ENCODE measurements at regions not wholly inside any gene's neighbourhood (a gene's known extent, or its start where the extent isn't known, plus 50 kb on each side); places are given as distances from the start of the nearest gene placed in this dataset.
A peak's percentile ranks its signal among the peaks of the same experiment; 100 is the strongest.

DNA sequence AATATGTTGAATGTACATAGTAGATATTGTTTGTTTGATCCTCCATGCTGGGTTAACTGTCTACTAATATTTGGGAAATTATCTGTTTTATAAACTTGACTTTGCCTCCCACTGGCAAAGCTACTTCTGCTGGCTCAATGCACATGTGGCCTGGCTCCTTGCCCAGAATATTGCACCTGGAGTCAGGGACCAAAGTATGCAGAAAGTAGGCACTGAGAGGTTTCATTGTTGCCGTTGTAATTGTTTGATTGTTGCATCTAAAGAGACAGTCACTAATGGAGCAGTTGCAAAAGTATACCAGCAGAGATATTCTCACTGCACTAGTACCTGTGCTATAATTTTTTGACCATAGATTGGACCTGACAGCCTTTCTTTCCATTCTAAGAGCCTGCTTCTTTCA is 137.8 kb upstream of the CNTNAP2 start:
- H3K4me3 ChIP-seq (ENCODE audit: low read depth, low read length): no peak overlapping the region
- TF ChIP-seq, protein P1, sequence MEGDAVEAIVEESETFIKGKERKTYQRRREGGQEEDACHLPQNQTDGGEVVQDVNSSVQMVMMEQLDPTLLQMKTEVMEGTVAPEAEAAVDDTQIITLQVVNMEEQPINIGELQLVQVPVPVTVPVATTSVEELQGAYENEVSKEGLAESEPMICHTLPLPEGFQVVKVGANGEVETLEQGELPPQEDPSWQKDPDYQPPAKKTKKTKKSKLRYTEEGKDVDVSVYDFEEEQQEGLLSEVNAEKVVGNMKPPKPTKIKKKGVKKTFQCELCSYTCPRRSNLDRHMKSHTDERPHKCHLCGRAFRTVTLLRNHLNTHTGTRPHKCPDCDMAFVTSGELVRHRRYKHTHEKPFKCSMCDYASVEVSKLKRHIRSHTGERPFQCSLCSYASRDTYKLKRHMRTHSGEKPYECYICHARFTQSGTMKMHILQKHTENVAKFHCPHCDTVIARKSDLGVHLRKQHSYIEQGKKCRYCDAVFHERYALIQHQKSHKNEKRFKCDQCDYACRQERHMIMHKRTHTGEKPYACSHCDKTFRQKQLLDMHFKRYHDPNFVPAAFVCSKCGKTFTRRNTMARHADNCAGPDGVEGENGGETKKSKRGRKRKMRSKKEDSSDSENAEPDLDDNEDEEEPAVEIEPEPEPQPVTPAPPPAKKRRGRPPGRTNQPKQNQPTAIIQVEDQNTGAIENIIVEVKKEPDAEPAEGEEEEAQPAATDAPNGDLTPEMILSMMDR (conservative IDR thresholded peaks at IDR 0.05; ENCODE audit: low read depth, low read length): no peak
- no peak for DNase-seq (ENCODE audit: low read depth)

DNA sequence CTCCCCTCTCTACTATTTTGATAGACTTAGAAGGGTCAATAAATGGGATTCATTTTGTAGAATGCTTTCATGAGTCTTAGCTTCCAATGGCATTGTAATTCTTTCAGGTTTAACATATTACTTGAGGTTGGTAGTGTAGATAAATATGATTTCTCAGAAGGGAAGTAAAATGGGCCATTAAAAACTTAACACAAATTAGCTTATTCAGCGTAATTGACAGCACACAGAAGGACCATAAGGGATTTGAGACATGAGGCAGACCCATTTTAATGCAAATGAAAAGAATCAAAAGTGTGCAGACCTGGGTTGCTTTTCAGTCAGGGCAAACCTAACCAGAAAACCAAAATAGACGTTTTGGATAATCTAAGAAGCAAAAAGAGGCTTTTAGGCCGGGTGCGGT is 156.6 kb upstream of the CNTNAP2 start:
- DNase-seq (ENCODE audit: low read depth): no peak
- no peak overlapping the region for H3K4me3 ChIP-seq (ENCODE audit: low read depth, low read length)
- TF ChIP-seq, protein P1 (conservative IDR thresholded peaks at IDR 0.05; ENCODE audit: low read depth, low read length): no peak

DNA sequence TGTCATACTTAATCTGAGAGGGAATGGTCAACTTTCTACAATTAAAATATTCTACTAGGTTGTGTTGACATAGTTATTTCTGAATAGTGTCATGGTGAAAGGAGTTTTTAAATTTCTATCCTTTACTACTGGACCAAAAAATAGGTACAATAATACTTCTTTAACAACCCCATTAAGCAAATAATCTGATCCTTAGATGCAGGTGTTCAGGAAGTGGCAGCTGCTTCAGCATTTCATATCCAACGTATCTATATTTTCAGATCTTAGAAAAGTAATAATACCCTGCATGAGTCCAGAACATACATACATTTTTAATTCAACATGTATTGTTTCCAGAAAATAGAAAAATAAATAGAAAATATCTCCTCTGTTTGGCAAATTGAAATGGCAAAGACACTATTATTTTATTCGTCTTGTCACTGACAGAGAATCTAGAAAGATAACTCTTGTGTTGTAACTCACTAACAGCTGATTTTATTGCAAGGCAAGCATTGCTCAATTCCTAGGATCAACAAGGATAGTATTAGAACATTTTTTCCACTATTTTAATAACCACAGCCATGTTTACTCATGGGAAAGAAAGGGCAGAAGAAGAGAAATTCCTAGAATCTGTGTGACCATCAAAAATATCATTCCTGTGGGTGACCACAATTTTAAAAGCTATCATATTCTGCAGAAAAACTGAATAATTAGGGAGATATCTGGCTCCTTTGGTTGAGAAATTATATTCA is 159.3 kb upstream of the CNTNAP2 start:
- TF ChIP-seq, protein P1 (conservative IDR thresholded peaks at IDR 0.05; ENCODE audit: low read depth, low read length): no peak
- no peak for DNase-seq (ENCODE audit: low read depth)
- no peak overlapping the region for H3K4me3 ChIP-seq (ENCODE audit: low read depth, low read length)

DNA sequence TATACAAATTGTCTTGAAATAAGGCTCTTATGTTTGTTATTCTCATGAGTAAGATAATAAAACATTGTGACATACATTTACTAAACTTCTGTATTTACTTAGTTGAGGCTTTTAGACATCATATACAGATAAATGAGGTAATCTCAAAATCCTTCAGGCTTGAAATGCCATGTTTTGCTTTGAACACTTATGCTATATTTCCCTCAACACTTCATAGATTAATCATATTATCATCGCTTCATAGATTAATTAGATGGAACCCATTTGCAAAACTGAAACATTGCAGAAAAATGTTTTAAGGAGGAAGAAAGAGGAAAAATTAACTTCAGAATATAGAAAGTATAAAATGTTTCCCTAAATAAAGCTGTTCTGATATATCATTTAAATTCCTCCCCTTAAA is 165.0 kb upstream of the CNTNAP2 start:
- TF ChIP-seq, protein P1 (conservative IDR thresholded peaks at IDR 0.05; ENCODE audit: low read depth, low read length): no peak
- H3K4me3 ChIP-seq (ENCODE audit: low read depth, low read length): no peak overlapping the region
- no peak for DNase-seq (ENCODE audit: low read depth)

DNA sequence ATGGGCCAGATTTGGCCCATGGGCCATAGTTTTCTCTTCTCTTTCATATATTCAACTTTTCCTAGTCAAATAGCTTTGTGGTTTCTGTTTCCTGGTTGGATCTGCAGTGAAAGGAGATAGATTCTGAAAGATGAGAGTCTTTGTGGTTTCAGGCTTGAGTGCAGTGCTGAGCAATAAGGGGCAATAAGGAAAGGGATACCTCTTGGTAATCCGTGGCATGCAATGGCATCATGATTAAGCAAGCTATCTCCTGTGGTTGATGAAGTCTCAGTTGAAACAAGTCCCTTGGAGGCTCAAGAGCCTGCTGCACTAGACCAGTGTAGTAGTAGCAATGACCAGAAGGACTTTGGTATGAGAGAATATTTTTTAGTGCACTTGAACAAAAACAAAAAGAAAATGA is 187.7 kb upstream of the CNTNAP2 start:
- peak; percentile 52 for DNase-seq (ENCODE audit: low read depth)
- H3K4me3 ChIP-seq (ENCODE audit: low read depth, low read length): no peak overlapping the region
- TF ChIP-seq, protein P1 (conservative IDR thresholded peaks at IDR 0.05; ENCODE audit: low read depth, low read length): no peak

DNA sequence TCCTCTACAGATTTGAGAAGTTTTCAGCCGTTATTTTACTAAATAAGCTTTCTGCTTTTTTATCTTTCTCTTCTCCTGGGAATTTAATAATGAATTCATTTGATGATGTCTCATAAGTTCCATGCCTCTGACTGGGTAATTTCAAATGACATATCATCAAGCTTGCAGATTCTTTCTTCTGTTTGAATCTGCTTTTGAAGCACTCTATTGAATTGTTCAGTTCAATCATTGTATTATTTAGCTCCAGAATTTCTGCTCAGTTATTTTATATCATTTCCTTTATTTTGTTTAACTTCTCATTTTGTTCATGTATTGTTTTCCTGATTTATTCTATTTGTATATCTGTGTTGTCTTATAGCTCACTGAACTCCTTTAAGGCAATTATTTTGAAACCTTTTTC is 196.9 kb upstream of the CNTNAP2 start:
- no peak for DNase-seq (ENCODE audit: low read depth)
- no peak overlapping the region for H3K4me3 ChIP-seq (ENCODE audit: low read depth, low read length)
- TF ChIP-seq, protein P1 (conservative IDR thresholded peaks at IDR 0.05; ENCODE audit: low read depth, low read length): no peak

DNA sequence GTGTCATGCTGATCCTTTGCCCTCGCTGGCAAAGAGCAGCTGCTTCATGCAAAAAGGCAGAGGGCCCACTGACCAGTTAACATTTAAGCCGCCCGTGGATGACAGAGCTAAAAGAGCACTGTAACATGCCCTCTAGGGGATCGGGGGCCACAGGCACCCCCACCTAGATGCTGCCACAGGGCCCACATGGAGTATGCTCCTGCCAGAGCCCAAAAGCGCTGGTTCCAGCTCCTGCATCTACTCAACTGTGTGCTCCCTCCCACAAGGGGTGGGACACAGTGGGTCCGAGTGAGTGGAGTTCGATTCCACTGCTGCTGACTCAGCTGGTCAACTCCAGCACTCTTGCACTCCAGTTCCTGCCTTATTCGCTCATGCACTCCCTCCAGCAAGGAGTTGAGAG is 199.8 kb upstream of the CNTNAP2 start:
- H3K4me3 ChIP-seq (ENCODE audit: low read depth, low read length): peak overlapping the region; percentile 45
- DNase-seq (ENCODE audit: low read depth): no peak
- TF ChIP-seq, protein P1 (conservative IDR thresholded peaks at IDR 0.05; ENCODE audit: low read depth, low read length): no peak

Measured in epithelial cell of proximal tubule (primary cell).